Osteoblast (primary cell): ENCODE measurements at regions not wholly inside any gene's neighbourhood (a gene's known extent, or its start where the extent isn't known, plus 50 kb on each side); places are given as distances from the start of the nearest gene placed in this dataset.
A peak's percentile ranks its signal among the peaks of the same experiment; 100 is the strongest.

Experiments used
- DNase-seq: peaks from one replicate; pipeline ENCODE4 v3.0.0; 2011; ENCODE audit warnings: low spot score, mixed read lengths; ENCODE audit not compliant: insufficient read length; ENCODE audit errors: missing footprints
- H2AFZ ChIP-seq: 2 replicates; pipeline ENCODE4 v1.6.0; 2011; ENCODE audit warnings: mild to moderate bottlenecking, low read length
- H3K27ac ChIP-seq: 2 replicates; pipeline ENCODE4 v1.5.1; 2011; ENCODE audit warnings: mild to moderate bottlenecking, low read depth, low read length, moderate library complexity
- H3K27me3 ChIP-seq: 2 replicates; pipeline ENCODE4 v1.6.0; 2012; ENCODE audit warnings: mild to moderate bottlenecking, control low read depth, inconsistent platforms, low read length, moderate library complexity; ENCODE audit not compliant: insufficient read depth
- H3K36me3 ChIP-seq: 2 replicates; pipeline ENCODE4 v1.5.1; 2011; ENCODE audit warnings: mild to moderate bottlenecking, low read length, control low read depth, moderate library complexity; ENCODE audit not compliant: insufficient read depth
- H3K4me1 ChIP-seq: 2 replicates; pipeline ENCODE4 v1.5.1; 2011; ENCODE audit warnings: mild to moderate bottlenecking, low read length, control low read depth, moderate library complexity; ENCODE audit not compliant: insufficient read depth
- H3K4me2 ChIP-seq: 2 replicates; pipeline ENCODE4 v1.6.0; 2011; ENCODE audit warnings: mild to moderate bottlenecking, low read length; ENCODE audit not compliant: insufficient read depth
- H3K4me3 ChIP-seq: fragments of 200-600 bp; sonication (generic); 3 replicates; pipeline ENCODE4 v1.5.1; 2012; ENCODE audit warnings: mild to moderate bottlenecking, low read length, inconsistent platforms; ENCODE audit not compliant: insufficient read depth
- H3K79me2 ChIP-seq: 2 replicates; pipeline ENCODE4 v1.6.0; 2012; ENCODE audit warnings: mild to moderate bottlenecking, low read length, control low read depth, inconsistent platforms; ENCODE audit not compliant: insufficient read depth
- H3K9me3 ChIP-seq: 2 replicates; pipeline ENCODE4 v1.5.1; 2011; ENCODE audit warnings: low read depth, low read length, control low read depth
- H4K20me1 ChIP-seq: 2 replicates; pipeline ENCODE4 v1.6.0; 2012; ENCODE audit warnings: mild to moderate bottlenecking, low read length, control low read depth; ENCODE audit not compliant: insufficient read depth
- CTCF ChIP-seq: IDR thresholded peaks from 2 replicates; pipeline ENCODE4 v1.5.1; 2011; ENCODE audit warnings: mild to moderate bottlenecking, low read depth, low read length, moderate library complexity; ENCODE audit errors: extremely low read depth

GRCh38 chr1:56380531-56380930 lies 198.8 kb downstream of the PLPP3 start:
- Histone ChIP-seq H3K9me3 (no peaks in the 10 kb centered on the region), H3K27me3 (no peaks in the 10 kb centered on the region), H3K27ac (no peak overlapping the region), H3K4me3 (no peak overlapping the region), H2AFZ (no peak overlapping the region), H3K36me3 (no peaks in the 10 kb centered on the region), H3K4me1 (peaks cover 10% of the 10 kb centered on the region), H3K4me2 (no peak overlapping the region), H3K79me2 (no peaks in the 10 kb centered on the region), H4K20me1 (no peaks in the 10 kb centered on the region)
- no peak for DNase-seq
- no peak for TF ChIP-seq CTCF

GRCh38 chr1:56378341-56379070 lies 200.9 kb downstream of the PLPP3 start:
- no peak for TF ChIP-seq CTCF
- no peaks in the 10 kb centered on the region for H3K79me2 ChIP-seq
- no peaks in the 10 kb centered on the region for H3K27me3 ChIP-seq
- H3K36me3 ChIP-seq: no peaks in the 10 kb centered on the region
- H3K4me3 ChIP-seq: no peak overlapping the region
- no peak for DNase-seq
- no peak overlapping the region for H3K27ac ChIP-seq
- no peak overlapping the region for H3K4me2 ChIP-seq
- H2AFZ ChIP-seq: no peak overlapping the region
- peaks cover 30% of the 10 kb centered on the region for H3K4me1 ChIP-seq
- H4K20me1 ChIP-seq: no peaks in the 10 kb centered on the region
- no peaks in the 10 kb centered on the region for H3K9me3 ChIP-seq

- no peaks in the 10 kb centered on the region for H3K9me3 ChIP-seq
- no peaks in the 10 kb centered on the region for H3K27me3 ChIP-seq
- H2AFZ ChIP-seq: no peak overlapping the region
- H4K20me1 ChIP-seq: no peaks in the 10 kb centered on the region
- no peak overlapping the region for H3K4me3 ChIP-seq
- peaks cover 30% of the 10 kb centered on the region for H3K4me1 ChIP-seq
- no peak overlapping the region for H3K4me2 ChIP-seq
- no peak for DNase-seq
- H3K79me2 ChIP-seq: no peaks in the 10 kb centered on the region
- no peaks in the 10 kb centered on the region for H3K36me3 ChIP-seq
- H3K27ac ChIP-seq: no peak overlapping the region
- TF ChIP-seq CTCF: no peak
Measured at GRCh38 chr1:56377431-56377830, 201.9 kb downstream of the PLPP3 start.

GRCh38 chr1:56376188-56376984 lies 203.0 kb downstream of the PLPP3 start:
- TF ChIP-seq CTCF: no peak
- peak; percentile 68 for DNase-seq
- Histone ChIP-seq H3K4me2 (peak overlapping the region; percentile 16), H3K36me3 (no peaks in the 10 kb centered on the region), H3K4me3 (no peak overlapping the region), H3K9me3 (no peaks in the 10 kb centered on the region), H3K27me3 (no peaks in the 10 kb centered on the region), H3K4me1 (peaks cover 30% of the 10 kb centered on the region), H3K79me2 (no peaks in the 10 kb centered on the region), H2AFZ (no peak overlapping the region), H3K27ac (no peak overlapping the region), H4K20me1 (no peaks in the 10 kb centered on the region)
